Body of pancreas (tissue), 4 donors: ENCODE measurements at regions not wholly inside any gene's neighbourhood (a gene's known extent, or its start where the extent isn't known, plus 50 kb on each side); places are given as distances from the start of the nearest gene placed in this dataset.

Experiments used
- POLR2A ChIP-seq, 3 donors: fragments of 450-650 bp; IDR thresholded peaks; one replicate each; pipeline ENCODE4 v1.6.1; 2016; ENCODE audit warnings: antibody characterized with exemption in 3 of 3, mild to moderate bottlenecking in 2 of 3
- TF ChIP-seq, protein P1 (sequence below), 7 experiments: fragments of 450-650 bp in 4 of 7; fragments of 200-600 bp in 3 of 7; sonication (generic) in 3 of 7; IDR thresholded peaks; one replicate each; pipeline ENCODE4 v1.5.1; 2016 to 2019; ENCODE audit warnings: antibody characterized with exemption in 7 of 7

- no peak for TF ChIP-seq POLR2A (IDR thresholded peaks at IDR 0.05)
- TF ChIP-seq, protein P1, sequence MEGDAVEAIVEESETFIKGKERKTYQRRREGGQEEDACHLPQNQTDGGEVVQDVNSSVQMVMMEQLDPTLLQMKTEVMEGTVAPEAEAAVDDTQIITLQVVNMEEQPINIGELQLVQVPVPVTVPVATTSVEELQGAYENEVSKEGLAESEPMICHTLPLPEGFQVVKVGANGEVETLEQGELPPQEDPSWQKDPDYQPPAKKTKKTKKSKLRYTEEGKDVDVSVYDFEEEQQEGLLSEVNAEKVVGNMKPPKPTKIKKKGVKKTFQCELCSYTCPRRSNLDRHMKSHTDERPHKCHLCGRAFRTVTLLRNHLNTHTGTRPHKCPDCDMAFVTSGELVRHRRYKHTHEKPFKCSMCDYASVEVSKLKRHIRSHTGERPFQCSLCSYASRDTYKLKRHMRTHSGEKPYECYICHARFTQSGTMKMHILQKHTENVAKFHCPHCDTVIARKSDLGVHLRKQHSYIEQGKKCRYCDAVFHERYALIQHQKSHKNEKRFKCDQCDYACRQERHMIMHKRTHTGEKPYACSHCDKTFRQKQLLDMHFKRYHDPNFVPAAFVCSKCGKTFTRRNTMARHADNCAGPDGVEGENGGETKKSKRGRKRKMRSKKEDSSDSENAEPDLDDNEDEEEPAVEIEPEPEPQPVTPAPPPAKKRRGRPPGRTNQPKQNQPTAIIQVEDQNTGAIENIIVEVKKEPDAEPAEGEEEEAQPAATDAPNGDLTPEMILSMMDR (IDR thresholded peaks at IDR 0.05): no peak
Observed at GRCh38 chr7:86972072-86972471, 87.4 kb downstream of the ELAPOR2 start.
